ENCODE measurements at regions not wholly inside any gene's neighbourhood (a gene's known extent, or its start where the extent isn't known, plus 50 kb on each side); places are given as distances from the start of the nearest gene placed in this dataset.
"Not testable (repeated sequence)": the region's sequence is repeated elsewhere in the genome, so short reads cannot be mapped to it uniquely, and the experiment has no call there.

DNA sequence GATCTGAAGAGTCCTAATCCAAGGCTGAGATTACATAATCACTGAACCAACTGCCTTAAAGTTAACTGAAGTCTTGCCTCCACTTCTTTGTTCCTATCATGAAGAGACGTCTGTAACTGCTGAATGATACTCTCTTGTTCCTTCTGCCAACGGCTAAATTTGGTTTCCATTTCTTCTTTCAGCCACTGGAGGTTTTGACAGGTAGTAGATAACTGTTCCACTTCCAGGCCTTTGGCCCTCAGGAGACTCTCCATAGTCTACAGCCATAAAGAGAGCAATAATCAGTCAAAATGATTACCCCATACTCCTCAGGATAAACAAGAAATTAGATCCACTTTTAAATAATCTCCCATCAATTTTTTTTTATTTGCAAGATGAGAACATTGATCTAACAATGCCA, 128.1 kb downstream of the NBPF8 start:
- TF ChIP-seq, protein P1, sequence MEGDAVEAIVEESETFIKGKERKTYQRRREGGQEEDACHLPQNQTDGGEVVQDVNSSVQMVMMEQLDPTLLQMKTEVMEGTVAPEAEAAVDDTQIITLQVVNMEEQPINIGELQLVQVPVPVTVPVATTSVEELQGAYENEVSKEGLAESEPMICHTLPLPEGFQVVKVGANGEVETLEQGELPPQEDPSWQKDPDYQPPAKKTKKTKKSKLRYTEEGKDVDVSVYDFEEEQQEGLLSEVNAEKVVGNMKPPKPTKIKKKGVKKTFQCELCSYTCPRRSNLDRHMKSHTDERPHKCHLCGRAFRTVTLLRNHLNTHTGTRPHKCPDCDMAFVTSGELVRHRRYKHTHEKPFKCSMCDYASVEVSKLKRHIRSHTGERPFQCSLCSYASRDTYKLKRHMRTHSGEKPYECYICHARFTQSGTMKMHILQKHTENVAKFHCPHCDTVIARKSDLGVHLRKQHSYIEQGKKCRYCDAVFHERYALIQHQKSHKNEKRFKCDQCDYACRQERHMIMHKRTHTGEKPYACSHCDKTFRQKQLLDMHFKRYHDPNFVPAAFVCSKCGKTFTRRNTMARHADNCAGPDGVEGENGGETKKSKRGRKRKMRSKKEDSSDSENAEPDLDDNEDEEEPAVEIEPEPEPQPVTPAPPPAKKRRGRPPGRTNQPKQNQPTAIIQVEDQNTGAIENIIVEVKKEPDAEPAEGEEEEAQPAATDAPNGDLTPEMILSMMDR (IDR thresholded peaks at IDR 0.05), result not testable (repeated sequence)
- TF ChIP-seq POLR2A (IDR thresholded peaks at IDR 0.05), result not testable (repeated sequence)
